Neural progenitor cell (in vitro differentiated cells): ENCODE measurements at regions not wholly inside any gene's neighbourhood (a gene's known extent, or its start where the extent isn't known, plus 50 kb on each side); places are given as distances from the start of the nearest gene placed in this dataset.

Source experiments
- EZH2 ChIP-seq: fragments of 200-600 bp; sonication (generic); IDR thresholded peaks from 2 replicates; pipeline ENCODE4 v1.6.1; 2017; ENCODE audit warnings: antibody characterized with exemption, mild to moderate bottlenecking, moderate library complexity
- TF ChIP-seq, protein P1 (sequence below): fragments of 200-600 bp; sonication (generic); IDR thresholded peaks from 2 replicates; pipeline ENCODE4 v1.5.1; 2017; ENCODE audit warnings: antibody characterized with exemption, mild to moderate bottlenecking

DNA sequence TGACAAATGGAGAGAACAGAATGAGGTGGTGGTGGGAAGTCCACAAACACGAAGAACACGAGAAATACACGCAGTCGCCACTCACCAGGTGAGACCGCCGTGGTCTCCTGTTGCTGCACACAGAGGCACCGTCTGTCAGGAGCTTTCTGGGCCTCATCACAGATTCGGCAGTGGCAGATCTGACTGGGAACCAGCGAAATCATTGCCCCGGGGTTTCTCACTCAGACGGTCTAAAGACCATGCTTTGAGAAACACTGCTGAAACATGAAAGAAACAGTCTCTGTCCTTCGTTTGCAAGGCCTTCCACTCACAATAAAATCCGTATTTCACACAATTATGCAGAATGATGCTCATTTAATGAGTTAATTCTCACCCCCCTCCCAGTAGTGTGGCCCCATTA, 130.9 kb upstream of the AFDN start:
- TF ChIP-seq, protein P1, sequence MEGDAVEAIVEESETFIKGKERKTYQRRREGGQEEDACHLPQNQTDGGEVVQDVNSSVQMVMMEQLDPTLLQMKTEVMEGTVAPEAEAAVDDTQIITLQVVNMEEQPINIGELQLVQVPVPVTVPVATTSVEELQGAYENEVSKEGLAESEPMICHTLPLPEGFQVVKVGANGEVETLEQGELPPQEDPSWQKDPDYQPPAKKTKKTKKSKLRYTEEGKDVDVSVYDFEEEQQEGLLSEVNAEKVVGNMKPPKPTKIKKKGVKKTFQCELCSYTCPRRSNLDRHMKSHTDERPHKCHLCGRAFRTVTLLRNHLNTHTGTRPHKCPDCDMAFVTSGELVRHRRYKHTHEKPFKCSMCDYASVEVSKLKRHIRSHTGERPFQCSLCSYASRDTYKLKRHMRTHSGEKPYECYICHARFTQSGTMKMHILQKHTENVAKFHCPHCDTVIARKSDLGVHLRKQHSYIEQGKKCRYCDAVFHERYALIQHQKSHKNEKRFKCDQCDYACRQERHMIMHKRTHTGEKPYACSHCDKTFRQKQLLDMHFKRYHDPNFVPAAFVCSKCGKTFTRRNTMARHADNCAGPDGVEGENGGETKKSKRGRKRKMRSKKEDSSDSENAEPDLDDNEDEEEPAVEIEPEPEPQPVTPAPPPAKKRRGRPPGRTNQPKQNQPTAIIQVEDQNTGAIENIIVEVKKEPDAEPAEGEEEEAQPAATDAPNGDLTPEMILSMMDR = no peak
- no peak for TF ChIP-seq EZH2
